ENCODE measurements at regions not wholly inside any gene's neighbourhood (a gene's known extent, or its start where the extent isn't known, plus 50 kb on each side); places are given as distances from the start of the nearest gene placed in this dataset.

- no peak for DNase-seq (ENCODE audit: low read depth in 3 of 3)
These were observed 687.2 kb downstream of the TRIML1 start for GRCh38 chr4:188826393-188826792.

- no peak for DNase-seq (ENCODE audit: low read depth in 3 of 3)
These were observed 700.5 kb downstream of the TRIML1 start for GRCh38 chr4:188839704-188840103.

GRCh38 chr4:188841523-188841922 lies 702.3 kb downstream of the TRIML1 start:
- DNase-seq (ENCODE audit: low read depth in 3 of 3) = no peak

- DNase-seq (ENCODE audit: low read depth in 3 of 3) = no peak
These were observed 715.2 kb downstream of the TRIML1 start for GRCh38 chr4:188854436-188854835.

- DNase-seq (ENCODE audit: low read depth in 3 of 3) = no peak
These were observed 719.5 kb downstream of the TRIML1 start for GRCh38 chr4:188858696-188859095.

- no peak for DNase-seq (ENCODE audit: low read depth in 3 of 3)
These were observed 725.5 kb downstream of the TRIML1 start for GRCh38 chr4:188864741-188865140.

- no peak for DNase-seq (ENCODE audit: low read depth in 3 of 3)
These were observed 728.6 kb downstream of the TRIML1 start for GRCh38 chr4:188867796-188868195.

- DNase-seq (ENCODE audit: low read depth in 3 of 3) = no peak
These were observed 730.3 kb downstream of the TRIML1 start for GRCh38 chr4:188869581-188869980.

- DNase-seq (ENCODE audit: low read depth in 3 of 3) = no peak
These were observed 733.6 kb downstream of the TRIML1 start for GRCh38 chr4:188872809-188873208.

- DNase-seq (ENCODE audit: low read depth in 3 of 3) = no peak
These were observed 737.6 kb downstream of the TRIML1 start for GRCh38 chr4:188876881-188877280.

- DNase-seq (ENCODE audit: low read depth in 3 of 3) = no peak
These were observed 740.4 kb downstream of the TRIML1 start for GRCh38 chr4:188879598-188879997.

- DNase-seq (ENCODE audit: low read depth in 3 of 3) = no peak
These were observed 748.7 kb downstream of the TRIML1 start for GRCh38 chr4:188887905-188888304.

- DNase-seq (ENCODE audit: low read depth in 3 of 3) = no peak
These were observed 753.6 kb downstream of the TRIML1 start for GRCh38 chr4:188892837-188893236.

GRCh38 chr4:188903986-188904385 lies 764.7 kb downstream of the TRIML1 start:
- DNase-seq (ENCODE audit: low read depth in 3 of 3) = no peak

- no peak for DNase-seq (ENCODE audit: low read depth in 3 of 3)
These were observed 765.4 kb downstream of the TRIML1 start for GRCh38 chr4:188904617-188905016.

GRCh38 chr4:188905248-188905647 lies 766.0 kb downstream of the TRIML1 start:
- DNase-seq (ENCODE audit: low read depth in 3 of 3) = no peak

- DNase-seq (ENCODE audit: low read depth in 3 of 3) = no peak
These were observed 772.0 kb downstream of the TRIML1 start for GRCh38 chr4:188911199-188911598.

- DNase-seq (ENCODE audit: low read depth in 3 of 3) = no peak
These were observed 772.5 kb downstream of the TRIML1 start for GRCh38 chr4:188911707-188912106.

GRCh38 chr4:188915175-188915574 lies 775.9 kb downstream of the TRIML1 start:
- no peak for DNase-seq (ENCODE audit: low read depth in 3 of 3)

GRCh38 chr4:188918787-188919186 lies 779.5 kb downstream of the TRIML1 start:
- DNase-seq (ENCODE audit: low read depth in 3 of 3) = no peak

- no peak for DNase-seq (ENCODE audit: low read depth in 3 of 3)
These were observed 791.6 kb downstream of the TRIML1 start for GRCh38 chr4:188930822-188931221.

GRCh38 chr4:188934320-188934962 lies 795.2 kb downstream of the TRIML1 start:
- DNase-seq (ENCODE audit: low read depth in 3 of 3) = no peak

- DNase-seq (ENCODE audit: low read depth in 3 of 3) = no peak
These were observed 802.4 kb downstream of the TRIML1 start for GRCh38 chr4:188941524-188942119.

GRCh38 chr4:188942606-188943005 lies 803.4 kb downstream of the TRIML1 start:
- DNase-seq (ENCODE audit: low read depth in 3 of 3) = no peak

All from stimulated activated CD4-positive, alpha-beta T cell treated with anti-CD3 and anti-CD28 coated beads, TNF-alpha, amount 100 ng/mL, for 48 hours (primary cell).